22Rv1 (cell line): ENCODE measurements at regions not wholly inside any gene's neighbourhood (a gene's known extent, or its start where the extent isn't known, plus 50 kb on each side); places are given as distances from the start of the nearest gene placed in this dataset.

Source experiments
- H3K27ac ChIP-seq: fragments of 450-650 bp; 2 replicates; pipeline ENCODE4 v1.5.1; 2017
- ZFX ChIP-seq: fragments of 450-650 bp; IDR thresholded peaks from 2 replicates; pipeline ENCODE4 v1.6.1; 2017; ENCODE audit warnings: antibody characterized with exemption, borderline replicate concordance
- TF ChIP-seq, protein P1 (sequence below): fragments of 450-650 bp; IDR thresholded peaks from 2 replicates; pipeline ENCODE4 v1.5.1; 2017; ENCODE audit warnings: mild to moderate bottlenecking

- TF ChIP-seq, protein P1, sequence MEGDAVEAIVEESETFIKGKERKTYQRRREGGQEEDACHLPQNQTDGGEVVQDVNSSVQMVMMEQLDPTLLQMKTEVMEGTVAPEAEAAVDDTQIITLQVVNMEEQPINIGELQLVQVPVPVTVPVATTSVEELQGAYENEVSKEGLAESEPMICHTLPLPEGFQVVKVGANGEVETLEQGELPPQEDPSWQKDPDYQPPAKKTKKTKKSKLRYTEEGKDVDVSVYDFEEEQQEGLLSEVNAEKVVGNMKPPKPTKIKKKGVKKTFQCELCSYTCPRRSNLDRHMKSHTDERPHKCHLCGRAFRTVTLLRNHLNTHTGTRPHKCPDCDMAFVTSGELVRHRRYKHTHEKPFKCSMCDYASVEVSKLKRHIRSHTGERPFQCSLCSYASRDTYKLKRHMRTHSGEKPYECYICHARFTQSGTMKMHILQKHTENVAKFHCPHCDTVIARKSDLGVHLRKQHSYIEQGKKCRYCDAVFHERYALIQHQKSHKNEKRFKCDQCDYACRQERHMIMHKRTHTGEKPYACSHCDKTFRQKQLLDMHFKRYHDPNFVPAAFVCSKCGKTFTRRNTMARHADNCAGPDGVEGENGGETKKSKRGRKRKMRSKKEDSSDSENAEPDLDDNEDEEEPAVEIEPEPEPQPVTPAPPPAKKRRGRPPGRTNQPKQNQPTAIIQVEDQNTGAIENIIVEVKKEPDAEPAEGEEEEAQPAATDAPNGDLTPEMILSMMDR, result no peak
- TF ChIP-seq ZFX, result no peak
- H3K27ac ChIP-seq, result no peak overlapping the region
Measured at GRCh38 chr2:120583121-120583520, 152.5 kb upstream of the GLI2 start.

GRCh38 chr2:120583851-120584570 is 151.7 kb upstream of the GLI2 start:
- TF ChIP-seq ZFX, result no peak
- TF ChIP-seq, protein P1, result no peak
- H3K27ac ChIP-seq, result no peak overlapping the region

GRCh38 chr2:120586507-120587278 is 149.0 kb upstream of the GLI2 start:
- no peak overlapping the region for H3K27ac ChIP-seq
- TF ChIP-seq, protein P1, result no peak
- no peak for TF ChIP-seq ZFX

DNA sequence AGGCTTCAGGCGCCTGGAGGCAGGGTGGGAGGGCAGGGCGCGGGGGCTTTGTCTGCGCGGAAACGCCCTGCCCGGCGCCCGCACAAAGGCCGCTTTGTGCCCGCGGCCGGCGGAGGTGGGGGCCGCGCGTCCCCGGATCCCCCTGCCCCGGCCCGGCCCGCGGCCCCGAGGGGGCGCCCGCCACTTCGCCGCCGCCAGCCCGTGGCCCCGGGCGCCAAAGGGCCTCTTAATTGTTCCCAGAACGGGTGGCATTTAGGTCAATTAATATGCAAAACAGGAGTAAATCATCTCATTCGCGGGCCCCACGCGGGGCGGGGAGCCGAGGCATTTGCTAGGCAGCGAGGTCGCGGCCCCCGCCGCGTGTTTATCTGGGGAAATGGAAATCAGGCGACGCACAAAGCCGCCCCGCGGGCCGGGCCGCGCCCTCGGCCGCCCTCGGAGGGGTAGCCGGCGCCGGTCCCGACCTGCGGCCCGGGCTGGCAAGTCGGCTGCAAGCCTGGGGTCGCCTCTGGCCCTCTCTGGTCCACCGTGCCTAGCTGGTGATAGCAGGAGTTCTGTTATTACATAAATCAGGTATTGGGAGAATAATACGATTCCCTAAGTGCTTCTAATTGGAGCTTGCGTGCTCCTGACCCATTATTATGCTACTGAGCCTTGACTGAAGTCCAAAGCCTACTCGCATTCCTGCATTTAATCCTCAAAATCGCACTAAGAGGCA is 148.2 kb upstream of the GLI2 start:
- TF ChIP-seq, protein P1, result no peak
- TF ChIP-seq ZFX, result no peak
- no peak overlapping the region for H3K27ac ChIP-seq

- no peak overlapping the region for H3K27ac ChIP-seq
- TF ChIP-seq ZFX, result no peak
- TF ChIP-seq, protein P1, result no peak
Measured at GRCh38 chr2:120587997-120588336, 147.7 kb upstream of the GLI2 start.

DNA sequence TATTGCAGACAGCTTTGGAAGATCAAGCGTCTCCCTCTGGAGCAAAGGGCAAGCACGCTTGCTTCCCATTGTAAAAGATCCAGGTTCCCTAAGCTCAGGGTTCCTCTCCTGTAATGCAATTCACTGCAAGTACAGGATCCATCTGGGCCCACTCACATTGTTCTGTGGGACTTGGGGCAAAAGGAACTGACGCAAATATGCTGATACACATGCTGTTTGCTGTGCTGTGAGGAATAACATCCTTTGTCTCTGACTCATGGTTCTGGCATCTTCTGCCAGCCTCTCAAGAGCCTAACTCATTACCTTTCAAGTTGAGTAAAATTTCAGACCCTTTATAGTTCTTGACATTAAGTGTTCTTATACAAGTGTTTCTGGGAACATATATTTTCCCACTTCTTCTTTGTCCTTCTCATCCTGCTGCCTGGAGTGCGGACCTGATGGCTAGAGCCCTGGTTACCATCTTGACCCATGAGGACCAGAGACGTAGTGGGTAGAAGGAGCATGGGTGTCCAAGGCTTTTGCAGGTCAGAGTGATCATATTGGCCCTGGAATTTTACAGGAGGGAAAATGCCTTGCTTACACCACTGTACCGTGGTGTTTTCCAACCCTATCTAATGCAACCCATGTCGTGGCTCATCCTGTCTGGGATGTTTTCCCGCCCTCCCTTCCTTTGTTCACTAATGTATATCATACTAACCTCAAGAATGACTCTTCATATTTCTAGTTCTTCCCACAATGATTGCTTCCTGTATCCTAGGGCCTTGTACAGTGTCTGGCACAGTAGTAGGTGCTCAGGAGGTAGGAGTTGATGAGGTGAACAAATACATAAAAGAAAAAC is 145.7 kb upstream of the GLI2 start:
- no peak for TF ChIP-seq ZFX
- TF ChIP-seq, protein P1, result no peak
- no peak overlapping the region for H3K27ac ChIP-seq
